ENCODE measurements at regions not wholly inside any gene's neighbourhood (a gene's known extent, or its start where the extent isn't known, plus 50 kb on each side); places are given as distances from the start of the nearest gene placed in this dataset.
A peak's percentile ranks its signal among the peaks of the same experiment; 100 is the strongest.
"Not testable (repeated sequence)": the region's sequence is repeated elsewhere in the genome, so short reads cannot be mapped to it uniquely, and the experiment has no call there.

DNA sequence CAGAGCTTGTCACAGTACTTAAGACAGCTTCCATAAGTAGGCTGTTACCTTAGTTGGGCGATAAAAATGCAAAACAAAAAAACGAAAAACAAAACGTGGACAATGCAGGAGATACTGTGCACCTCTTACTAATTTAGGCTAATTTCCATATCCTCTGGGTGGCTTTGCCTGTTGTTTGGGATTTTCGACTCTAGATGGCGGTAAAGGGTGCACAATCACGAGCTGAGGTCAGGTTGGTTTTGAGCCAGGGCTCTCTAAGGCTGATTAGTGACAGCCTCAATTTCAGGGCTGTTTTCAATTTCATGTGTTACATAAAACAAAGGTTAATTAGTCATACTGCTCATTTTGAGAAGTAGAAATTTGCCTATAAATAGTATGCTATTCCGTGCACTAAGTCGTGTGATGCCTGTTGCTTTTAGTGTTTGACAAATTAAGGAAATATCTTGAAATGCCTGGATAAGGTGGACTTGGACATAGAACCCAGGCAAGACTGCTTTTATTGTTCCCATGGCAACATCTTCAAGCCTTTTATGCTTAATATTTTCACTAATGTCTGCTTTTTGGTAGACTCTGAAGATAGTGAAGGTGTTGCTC is 493.1 kb downstream of the SOCS6 start:
- peak; percentile 73 for DNase-seq (ENCODE audit: low spot score)

DNA sequence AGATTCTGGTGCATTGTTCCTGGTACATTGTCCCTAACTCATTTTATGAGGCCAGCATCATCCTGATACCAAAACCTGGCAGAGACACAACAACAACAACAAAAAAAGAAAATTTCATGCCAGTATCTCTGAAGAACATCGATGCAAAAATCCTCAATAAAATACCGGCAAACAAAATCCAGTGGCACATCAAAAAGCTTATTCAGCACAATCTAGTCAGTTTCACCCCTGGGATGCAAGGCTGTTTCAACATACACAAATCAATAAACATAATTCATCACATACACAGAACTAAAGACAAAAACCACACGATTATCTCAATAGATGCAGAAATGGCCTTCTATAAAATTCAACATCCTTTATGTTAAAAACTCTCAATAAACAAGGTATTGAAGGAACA is 477.4 kb downstream of the SOCS6 start:
- not testable (repeated sequence) for DNase-seq (ENCODE audit: low spot score)

DNA sequence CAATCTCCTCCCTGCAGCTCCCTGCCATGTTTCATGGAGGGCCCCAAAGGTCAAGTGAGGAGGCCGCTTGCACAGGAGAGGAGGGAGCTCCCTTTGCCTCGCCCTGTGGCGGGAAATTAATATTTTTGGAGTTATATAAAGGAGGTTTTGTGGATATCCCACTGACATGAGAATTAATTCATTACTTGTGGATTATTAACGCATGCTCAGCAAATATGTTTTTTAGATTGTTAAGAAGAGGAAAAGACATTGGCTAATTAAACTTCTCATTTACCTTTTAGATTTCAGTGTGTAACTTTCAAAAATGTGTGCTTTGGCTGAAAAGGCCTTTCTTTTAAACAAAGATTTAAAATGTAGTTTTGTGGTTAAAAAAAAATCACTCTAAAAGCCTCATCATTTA is 474.0 kb downstream of the SOCS6 start:
- no peak for DNase-seq (ENCODE audit: low spot score)

DNA sequence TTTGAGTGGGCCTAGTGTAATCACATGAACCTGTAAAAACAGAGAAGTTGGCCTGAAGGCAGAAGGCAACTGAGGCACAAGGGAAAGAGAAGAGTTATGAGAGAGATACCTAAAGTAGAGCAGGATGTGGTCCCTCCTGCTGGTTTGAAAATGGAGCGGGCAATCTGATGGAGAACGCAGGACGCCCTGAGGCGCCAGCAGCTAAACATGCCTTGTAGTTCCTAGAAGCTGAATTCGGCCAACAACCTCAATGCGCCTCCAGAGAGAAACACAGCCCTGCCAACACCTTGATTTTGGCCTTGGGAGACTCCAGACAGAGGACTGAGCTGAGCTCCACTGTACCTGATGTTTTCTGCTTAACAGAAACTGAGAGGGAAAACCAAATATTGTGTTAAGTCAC is 469.9 kb downstream of the SOCS6 start:
- DNase-seq (ENCODE audit: low spot score): no peak

DNA sequence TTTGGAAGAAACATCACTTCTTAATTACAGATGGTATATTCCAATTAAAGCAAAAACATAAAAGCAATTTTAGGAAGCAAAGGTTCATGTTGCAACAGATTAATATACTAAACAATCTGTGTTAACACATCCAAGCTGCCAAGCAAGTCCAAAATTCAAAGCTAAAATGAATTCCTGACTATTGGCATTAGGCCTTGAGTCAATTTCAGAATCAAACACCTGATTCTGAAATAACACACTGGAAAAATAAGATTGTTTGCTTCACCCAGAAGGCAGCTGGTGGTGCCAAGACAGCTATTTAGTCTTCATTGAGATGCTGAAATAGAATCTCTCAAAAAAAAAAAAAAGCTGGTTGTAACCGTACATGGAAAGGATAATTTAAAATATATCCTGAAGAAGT is 465.6 kb downstream of the SOCS6 start:
- DNase-seq (ENCODE audit: low spot score): no peak

DNA sequence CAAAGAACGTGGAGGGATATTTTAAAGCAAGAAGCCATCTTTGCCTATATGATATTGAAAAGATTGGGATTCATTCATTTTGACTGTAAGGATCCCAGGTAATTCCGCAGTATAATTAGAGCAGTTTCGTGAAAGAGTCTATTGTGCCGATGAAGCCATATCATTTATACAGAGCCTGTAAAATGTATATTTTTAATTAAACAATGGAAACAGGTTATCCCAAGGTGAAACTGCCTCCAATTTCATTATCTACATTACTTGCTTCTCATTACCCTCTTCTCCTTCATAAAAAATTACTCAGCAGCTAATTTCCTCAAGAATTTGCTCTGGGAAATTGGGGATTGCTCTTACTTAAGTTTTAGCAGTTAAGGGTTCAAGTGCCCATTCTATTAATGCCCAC is 444.1 kb downstream of the SOCS6 start:
- no peak for DNase-seq (ENCODE audit: low spot score)

DNA sequence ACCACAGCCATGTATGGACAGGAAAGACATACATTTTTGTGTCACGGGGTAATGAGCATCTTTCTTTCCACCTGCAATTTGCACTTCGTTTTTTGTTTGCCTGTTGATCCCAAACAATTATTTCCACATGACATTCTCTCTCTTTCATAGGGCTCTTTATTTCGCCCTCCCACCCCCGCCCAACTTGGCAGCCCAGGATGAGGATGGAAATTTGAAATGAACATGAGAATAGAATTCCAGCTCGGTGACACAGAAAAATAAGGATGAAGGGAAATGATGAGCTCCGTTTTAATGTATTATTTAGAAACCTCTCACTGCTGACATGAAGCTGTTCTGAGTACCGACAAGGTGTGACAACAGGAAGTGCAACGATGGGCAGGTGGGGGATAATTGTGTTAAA is 443.3 kb downstream of the SOCS6 start:
- no peak for DNase-seq (ENCODE audit: low spot score)

DNA sequence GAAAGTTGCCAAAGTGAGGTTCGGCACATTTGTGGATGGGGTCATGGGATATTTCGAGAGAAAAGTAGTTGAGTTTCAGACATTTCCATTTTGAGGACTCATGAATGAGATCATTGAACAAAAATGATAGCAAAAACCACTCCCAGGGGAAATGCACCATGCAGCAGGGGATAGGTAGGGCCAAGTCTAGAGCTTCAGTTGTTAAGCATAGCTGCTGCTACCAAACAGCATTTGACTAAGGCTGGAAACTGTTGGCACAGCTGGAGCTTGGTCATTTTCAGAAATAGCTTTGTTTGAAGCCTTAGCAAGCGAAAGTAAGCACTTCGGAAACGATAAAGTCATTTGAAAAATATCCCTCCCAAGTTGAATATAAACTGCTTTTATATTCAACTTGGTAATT is 431.8 kb downstream of the SOCS6 start:
- no peak for DNase-seq (ENCODE audit: low spot score)

DNA sequence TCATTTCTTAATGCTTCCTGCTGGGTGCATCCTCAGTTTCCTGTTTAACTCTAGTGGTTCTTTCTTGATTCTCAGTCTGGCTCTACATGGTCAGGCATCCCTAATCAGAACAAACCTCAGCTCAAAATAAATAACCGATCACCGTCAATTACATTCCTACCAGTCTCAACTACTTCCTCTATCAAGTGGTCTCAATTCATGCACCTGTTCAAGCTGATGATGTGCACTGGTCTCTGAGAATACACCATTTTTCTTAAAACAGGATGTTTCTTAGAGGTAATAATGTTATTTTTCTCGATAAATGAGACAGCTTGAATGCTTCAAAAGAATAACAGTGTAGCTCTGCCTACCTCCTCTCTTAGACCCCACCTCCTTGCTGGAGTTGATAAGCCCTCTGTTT is 420.9 kb downstream of the SOCS6 start:
- DNase-seq (ENCODE audit: low spot score): no peak

DNA sequence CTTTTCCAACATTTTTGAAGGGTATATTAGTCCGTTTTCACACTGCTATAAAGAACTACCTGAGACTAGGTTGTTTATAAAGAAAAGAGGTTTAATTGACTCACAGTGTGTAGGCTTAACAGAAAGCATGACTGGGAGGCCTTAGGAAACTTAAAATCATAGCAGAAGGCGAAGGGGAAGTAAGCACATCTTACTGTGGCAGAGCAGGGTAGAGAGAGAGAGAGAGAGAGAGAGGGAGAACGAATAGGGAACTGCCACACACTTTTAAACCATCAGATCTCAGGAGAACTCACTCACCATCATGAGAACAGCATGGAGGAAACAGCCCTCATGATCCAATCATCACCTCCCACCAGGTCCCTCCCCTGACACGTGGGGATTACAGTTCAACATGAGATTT is 420.3 kb downstream of the SOCS6 start:
- no peak for DNase-seq (ENCODE audit: low spot score)

DNA sequence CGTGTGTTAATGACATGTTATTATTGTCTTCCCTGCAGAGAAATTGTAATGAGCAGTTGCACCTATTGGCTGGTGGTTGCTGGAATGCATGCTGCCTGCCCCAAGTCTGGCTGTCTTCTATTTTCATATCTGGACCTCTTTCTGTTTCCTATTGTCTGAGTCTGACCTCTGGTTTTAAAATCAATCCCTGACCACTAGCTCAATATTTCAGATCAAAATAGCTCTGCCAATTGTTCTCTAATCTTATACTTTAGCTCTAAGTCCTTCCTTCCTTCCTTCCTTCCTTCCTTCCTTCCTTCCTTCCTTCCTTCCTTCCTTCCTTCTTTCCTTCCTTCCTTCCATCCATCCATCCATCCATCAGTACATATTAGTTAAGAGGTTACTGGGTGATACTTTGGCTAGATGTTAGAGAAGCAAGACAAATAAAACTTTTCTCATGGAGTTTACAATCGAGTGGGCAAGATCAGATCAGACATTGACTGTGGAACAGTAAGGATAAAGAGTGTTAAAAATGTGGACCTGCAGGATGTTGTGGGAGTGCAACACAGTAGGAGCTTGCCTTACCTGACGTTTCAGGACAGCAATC is 417.1 kb downstream of the SOCS6 start:
- DNase-seq (ENCODE audit: low spot score): no peak

DNA sequence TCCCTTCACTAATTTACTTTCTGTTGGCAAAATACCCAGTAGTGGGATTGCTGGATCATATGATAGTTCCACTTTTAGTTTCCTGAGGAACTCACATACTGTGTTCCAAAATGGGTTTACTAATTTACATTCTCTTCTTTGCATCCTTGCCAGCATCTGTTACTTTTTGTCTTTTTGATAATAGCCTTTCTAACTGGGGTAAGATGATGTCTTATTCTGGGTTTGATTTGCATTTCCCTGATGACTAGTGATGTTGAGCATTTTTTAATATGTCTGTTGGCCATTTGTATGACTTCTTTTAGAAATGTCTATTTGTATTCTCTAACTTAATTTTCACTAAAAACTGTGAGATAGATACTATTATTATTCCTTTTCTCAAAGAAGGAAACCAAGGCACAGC is 411.7 kb downstream of the SOCS6 start:
- no peak for DNase-seq (ENCODE audit: low spot score)

DNA sequence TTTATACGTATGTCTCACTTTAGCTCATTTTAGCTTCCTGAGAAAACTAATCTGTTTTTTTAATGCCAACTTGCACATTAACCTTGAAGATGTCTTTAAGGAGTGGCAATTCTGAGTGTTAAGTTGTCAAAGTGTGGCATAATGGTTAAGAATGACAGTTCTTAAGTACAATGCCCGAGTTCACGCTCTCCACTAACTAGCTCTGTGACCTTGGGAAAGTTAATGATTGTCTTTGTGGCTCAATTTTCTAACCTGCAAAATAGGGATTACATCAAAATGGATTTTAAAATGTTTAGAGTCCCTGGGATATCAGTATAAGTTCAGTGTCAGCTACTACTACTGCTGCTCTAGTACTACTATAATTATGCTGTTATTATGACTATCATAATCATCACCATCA is 409.7 kb downstream of the SOCS6 start:
- DNase-seq (ENCODE audit: low spot score): no peak

DNA sequence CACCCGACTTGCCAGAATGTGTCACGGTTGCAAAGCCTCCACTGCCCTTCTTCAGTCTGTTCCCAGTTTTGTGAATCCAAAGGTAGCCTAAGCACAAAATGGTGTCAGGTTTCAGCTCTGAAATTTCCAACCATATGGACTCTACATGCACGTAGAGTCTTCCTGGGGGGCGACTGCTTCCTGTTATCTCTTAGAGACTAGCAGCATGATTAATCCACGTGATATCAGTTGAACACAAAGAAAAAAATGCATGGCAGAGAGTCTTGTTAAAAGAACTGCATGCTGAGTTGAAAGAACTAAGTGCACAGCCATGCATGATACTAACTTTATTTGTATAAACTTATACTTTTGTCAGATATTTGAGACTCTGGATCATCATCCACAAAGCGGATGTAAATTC is 404.4 kb downstream of the SOCS6 start:
- no peak for DNase-seq (ENCODE audit: low spot score)

DNA sequence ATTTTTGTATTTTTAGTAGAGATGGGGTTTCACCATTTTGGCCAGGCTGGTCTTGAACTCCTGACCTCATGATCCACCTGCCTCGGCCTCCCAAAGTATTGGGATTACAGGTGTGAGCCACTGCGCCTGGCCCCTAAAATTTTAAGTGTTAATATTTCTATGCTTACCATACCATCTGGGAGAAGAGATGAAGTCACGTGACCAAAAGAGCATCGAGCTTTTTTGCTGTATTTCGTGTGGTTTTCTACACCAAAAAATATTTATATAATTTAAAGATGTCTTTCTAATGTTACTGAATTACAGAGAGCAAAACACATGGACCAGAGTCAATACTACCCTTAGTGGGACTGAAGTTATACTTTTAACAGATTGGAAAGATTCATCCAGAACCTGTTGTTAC is 400.9 kb downstream of the SOCS6 start:
- not testable (repeated sequence) for DNase-seq (ENCODE audit: low spot score)

DNA sequence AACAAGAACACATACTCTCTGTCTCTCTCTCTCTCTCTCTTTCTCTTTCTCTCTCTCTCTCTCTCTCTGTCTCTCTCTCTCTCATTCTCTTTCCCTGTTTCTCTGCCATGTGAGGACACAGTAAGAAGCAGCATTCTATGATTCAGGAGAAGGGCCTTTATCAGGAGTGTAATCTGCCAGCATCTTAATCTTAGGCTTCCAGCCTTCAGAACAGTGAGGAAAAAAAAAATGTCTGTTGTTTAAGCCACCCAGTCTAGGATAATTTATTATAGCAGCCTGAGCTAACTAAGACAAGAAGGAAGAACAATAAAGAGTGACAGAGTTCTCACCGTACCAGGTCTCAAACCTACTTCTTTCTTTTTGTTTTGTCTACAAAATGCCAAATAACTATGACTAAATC is 399.4 kb downstream of the SOCS6 start:
- no peak for DNase-seq (ENCODE audit: low spot score)

DNA sequence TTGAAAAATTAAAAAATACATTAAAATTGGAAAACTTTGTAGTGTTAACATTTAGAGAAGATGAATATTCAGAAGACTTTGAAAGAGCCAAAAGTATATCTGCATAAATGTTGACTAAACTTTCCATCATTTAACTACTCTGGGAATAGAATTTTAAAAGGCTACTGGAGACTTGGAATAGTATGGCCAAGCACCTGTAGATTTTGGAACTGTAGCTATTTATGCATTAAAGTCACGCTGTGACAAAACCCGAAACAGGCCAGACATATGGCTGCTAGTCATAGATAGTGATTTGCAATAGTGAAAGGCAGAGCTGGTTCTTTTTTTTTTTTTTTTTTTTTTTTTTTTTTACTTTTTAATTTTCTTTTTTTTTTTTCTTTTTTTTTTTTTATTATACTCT is 396.0 kb downstream of the SOCS6 start:
- DNase-seq (ENCODE audit: low spot score): no peak

DNA sequence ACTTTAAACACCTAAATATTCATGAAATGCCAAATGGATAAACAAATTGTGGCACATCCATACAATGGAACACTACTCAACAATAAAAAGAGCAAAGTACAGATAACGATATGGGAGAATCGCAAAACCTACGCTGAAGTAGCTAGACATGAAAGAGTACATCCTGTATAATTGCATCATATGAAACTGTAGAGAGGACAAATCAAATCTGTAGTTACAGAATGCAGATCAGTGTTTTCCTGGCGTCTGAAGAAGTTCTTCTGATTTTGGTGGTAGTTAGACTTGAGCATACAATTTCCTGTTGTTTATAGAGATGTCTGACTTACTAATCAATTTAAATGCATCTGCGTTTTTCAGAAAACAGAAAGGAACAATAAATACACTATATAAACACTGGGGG is 394.4 kb downstream of the SOCS6 start:
- no peak for DNase-seq (ENCODE audit: low spot score)

DNA sequence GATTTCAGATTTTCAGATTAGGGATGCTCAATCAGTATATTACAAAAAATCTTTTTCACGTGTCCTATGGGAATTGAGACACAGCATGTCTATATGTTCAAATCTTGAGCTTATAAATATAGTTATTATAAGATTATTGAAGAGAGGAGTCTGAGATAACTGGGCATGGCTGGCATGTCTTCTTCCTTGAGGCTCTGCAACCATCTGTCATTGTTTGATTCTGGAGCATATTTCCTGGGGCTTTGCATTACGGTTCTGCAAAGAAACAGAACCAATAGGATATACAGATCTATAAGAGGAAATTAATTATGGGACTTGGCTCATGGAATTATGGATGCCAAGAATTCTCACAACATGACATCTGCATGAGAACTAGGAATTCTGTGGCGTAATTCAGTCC is 386.1 kb downstream of the SOCS6 start:
- DNase-seq (ENCODE audit: low spot score): no peak

DNA sequence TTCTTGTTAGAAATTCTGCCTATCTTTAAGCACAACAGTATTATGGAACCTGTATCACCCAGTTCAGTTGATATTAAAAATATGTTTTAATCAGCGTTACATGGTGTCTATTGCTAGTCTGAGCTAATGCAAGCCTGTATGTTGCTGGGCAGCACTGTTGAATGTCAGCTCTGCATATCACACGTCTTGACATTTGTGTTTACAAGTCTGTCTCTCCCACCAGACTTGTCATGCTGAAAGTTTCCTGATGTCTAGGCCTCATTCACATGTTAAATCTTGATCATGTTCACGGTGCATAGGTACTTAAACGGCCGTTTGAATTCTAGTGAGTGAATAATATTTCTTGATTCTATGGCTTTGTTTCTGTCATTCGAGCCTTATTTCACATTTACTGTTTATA is 385.0 kb downstream of the SOCS6 start:
- no peak for DNase-seq (ENCODE audit: low spot score)

DNA sequence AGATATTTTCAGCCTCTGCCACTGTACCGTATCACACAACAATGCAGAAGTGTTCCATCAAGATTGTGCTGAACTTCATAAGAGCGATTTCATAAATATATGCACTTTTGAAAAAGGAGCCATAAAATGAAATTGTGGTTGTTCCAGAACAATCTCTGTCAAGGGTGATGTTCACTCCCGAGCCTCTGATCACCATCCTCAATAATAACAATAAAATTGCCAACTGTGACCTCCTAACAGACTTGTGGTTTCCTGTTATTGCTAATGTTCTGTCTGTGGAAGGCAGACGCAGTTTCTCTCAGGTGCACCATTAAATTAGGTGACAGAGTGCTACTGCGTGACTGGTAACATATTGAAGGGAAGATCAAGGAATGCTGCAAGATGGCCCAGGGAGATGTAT is 383.7 kb downstream of the SOCS6 start:
- no peak for DNase-seq (ENCODE audit: low spot score)

DNA sequence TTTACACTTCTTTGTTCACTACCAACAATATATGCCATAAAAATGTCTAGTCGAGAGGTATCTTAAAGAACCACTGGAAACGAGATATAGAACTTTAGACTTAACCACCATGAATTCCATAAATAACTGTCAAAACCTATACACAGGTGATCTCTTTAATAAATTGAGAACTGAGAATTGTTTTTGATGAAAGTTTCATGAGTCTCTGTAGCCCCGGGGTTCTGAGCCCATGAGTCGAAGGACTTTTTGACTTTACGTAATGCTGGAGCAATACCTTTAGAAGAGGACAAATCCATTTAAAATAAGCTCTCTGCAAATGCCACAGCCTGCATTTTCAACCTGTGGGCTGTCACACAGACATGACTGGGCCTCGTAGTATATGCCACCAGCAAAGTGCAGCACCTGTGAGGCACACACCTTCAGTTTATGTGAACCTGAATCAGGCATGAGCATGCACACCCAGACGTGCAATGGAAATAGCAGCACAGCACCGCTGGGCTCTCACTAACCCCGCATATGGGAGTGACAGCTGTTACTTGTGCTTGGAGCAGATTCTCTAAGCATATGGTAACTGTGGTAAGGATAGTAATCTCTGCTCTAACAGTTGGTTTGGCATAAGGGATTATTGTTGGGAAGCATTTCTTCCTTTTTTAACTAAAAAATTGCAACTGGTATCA is 383.2 kb downstream of the SOCS6 start:
- DNase-seq (ENCODE audit: low spot score): peak; percentile 68

DNA sequence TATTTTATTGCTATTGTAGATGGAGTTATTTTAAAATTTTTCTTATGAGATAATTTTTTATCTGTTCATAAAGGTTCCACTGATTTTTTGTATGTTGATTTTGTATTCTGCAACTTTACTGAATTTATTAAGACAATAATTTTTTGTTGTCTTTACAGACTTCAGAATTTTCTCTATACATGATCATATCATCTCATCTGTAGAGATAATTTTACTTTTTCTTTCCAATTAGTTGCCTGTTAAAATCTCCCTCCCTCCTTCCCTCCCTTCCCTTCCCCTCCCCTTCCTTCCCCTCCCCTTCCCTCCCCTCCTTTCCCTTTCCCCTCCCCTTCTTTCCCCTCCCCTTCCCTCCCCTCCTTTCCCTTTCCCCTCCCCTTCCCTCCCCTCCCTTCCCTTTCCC is 378.1 kb downstream of the SOCS6 start:
- no peak for DNase-seq (ENCODE audit: low spot score)

DNA sequence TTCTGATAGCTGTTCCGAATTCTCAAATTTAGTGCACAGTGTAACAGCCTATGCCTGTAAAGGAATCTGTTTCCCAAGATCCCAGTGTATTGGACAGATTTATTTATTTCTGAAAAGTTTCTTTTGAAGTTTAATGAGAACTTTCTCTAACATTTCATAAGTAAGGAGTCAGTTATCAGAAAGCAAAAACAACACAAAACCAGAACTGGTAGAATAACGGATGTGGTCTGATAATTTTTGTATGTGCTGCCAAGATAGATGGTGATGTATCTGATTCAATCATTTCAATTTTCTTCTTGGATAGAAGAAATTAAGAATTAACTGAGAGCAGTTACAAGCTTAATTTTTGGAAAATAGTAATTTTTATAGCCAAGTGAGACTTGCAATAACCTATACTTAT is 374.3 kb downstream of the SOCS6 start:
- DNase-seq (ENCODE audit: low spot score): no peak
